ENCODE measurements at regions not wholly inside any gene's neighbourhood (a gene's known extent, or its start where the extent isn't known, plus 50 kb on each side); places are given as distances from the start of the nearest gene placed in this dataset.
"Not testable (repeated sequence)": the region's sequence is repeated elsewhere in the genome, so short reads cannot be mapped to it uniquely, and the experiment has no call there.

- WGBS, 3 donors: 77 to 83% (median 81%) methylated on average over 1 of the region's 1 CpG
- no peak overlapping the region for H3K27ac ChIP-seq (ENCODE audit: low read depth, low read length)
These were observed 579.4 kb downstream of the GATA3 start for GRCh38 chr10:8633909-8634308.

GRCh38 chr10:8636371-8636770 is 581.9 kb downstream of the GATA3 start:
- no peak overlapping the region for H3K27ac ChIP-seq (ENCODE audit: low read depth, low read length)
- 83 to 92% (median 91%) methylated on average over 9 of the region's 9 CpGs for whole genome bisulfite sequencing, 3 donors

GRCh38 chr10:8637640-8638039 is 583.2 kb downstream of the GATA3 start:
- H3K27ac ChIP-seq (ENCODE audit: low read depth, low read length): no peak overlapping the region
- 60 to 74% (median 64%) methylated on average over 4 of the region's 4 CpGs for WGBS, 3 donors

GRCh38 chr10:8638088-8638672 is 583.7 kb downstream of the GATA3 start:
- H3K27ac ChIP-seq (ENCODE audit: low read depth, low read length): no peak overlapping the region
- 75 to 82% (median 80%) methylated on average over 4 of the region's 4 CpGs for WGBS, 3 donors

GRCh38 chr10:8639486-8640185 is 585.1 kb downstream of the GATA3 start:
- no peak overlapping the region for H3K27ac ChIP-seq (ENCODE audit: low read depth, low read length)
- WGBS, 3 donors: 53 to 66% (median 64%) methylated on average over 6 of the region's 6 CpGs

GRCh38 chr10:8640301-8640700 is 585.8 kb downstream of the GATA3 start:
- WGBS, 3 donors: 64 to 78% (median 73%) methylated on average over 3 of the region's 3 CpGs
- no peak overlapping the region for H3K27ac ChIP-seq (ENCODE audit: low read depth, low read length)

DNA sequence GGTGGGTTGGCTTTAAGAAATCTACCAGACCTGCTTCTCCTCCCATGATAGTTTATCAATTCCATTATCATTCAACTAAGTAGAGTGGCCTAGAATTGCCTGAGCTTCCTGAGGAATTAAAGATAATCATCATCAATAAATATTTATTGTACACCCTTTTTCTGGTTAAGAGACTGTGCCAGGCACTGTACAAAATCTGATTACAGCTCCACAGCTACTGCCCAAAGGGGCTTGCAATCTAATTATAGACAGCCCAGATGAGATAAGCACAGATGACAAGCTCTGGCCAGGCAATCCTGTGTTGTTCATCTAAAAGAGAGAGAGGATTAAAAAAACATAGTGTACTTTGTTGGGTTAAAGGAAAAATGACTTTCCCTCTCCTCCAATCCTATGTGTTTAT is 586.4 kb downstream of the GATA3 start:
- H3K27ac ChIP-seq (ENCODE audit: low read depth, low read length): no peak overlapping the region

DNA sequence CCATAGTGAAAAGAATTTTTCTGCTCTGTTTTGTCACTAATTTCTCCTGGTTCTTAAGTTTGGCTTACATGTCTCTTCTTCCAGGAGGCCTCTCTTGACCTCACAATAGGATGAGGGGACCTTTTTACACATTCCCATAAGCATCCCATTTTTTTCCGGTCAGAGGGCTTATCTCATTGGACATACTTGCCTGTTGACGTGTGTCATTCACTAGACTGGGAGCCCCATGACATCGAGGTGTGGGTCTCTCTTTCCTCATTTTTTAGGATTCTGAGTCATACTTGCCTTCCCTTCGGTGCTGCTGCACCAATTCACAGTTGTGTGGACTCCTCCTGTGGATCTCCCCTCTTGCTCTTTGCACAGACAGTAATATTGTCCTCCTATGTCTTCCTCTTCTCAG is 601.8 kb downstream of the GATA3 start:
- no peak overlapping the region for H3K27ac ChIP-seq (ENCODE audit: low read depth, low read length)
- WGBS, 3 donors: 83 to 92% (median 87%) methylated on average over 4 of the region's 4 CpGs

DNA sequence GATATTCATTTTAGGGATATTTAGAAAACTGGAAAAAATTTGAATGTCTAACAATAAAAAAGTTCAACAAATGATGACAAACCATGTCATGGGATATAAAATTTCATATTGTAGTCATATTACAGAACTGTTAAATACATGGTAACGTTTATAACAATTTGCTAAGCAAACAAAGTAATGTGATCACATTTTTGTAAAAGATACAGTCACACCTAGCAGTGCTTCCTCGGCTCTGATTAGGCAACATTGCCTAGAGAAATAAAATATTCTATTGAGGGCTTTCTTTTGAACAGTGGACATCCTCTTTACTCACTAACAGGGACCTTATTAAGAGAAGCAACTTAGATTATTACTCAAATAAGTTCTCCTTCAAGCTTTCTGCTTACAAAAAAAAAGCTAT is 605.5 kb downstream of the GATA3 start:
- WGBS, 3 donors: 40 to 67% (median 67%) methylated on average over 2 of the region's 2 CpGs
- H3K27ac ChIP-seq (ENCODE audit: low read depth, low read length): no peak overlapping the region

GRCh38 chr10:8661886-8662285 is 607.4 kb downstream of the GATA3 start:
- 43 to 86% (median 73%) methylated on average over 3 of the region's 3 CpGs for WGBS, 3 donors
- H3K27ac ChIP-seq (ENCODE audit: low read depth, low read length): no peak overlapping the region

GRCh38 chr10:8663131-8663530 is 608.6 kb downstream of the GATA3 start:
- no peak overlapping the region for H3K27ac ChIP-seq (ENCODE audit: low read depth, low read length)
- WGBS, 3 donors: 62 to 75% (median 72%) methylated on average over 2 of the region's 2 CpGs

DNA sequence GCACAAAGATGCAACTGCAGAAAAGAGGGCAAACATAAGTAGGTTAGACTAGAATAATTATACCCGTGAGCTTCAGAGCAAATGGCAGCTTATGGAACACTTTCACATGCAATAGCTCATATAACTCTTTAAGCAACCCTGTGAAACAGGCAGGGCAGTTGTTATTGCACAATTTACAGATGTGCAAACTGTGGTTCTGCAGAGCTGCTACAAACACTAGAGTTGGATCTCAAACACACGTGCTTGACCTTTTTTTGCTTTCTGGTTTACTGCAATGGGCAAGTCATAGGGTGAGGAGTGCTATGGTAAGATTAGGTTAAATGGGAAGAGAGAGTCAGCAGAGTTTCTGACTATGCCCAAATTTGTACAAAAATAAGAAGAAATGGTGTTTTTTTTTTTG is 610.8 kb downstream of the GATA3 start:
- WGBS, 3 donors: 37 to 62% (median 58%) methylated on average over 2 of the region's 2 CpGs

GRCh38 chr10:8670461-8670860 is 616.0 kb downstream of the GATA3 start:
- H3K27ac ChIP-seq (ENCODE audit: low read depth, low read length): no peak overlapping the region
- 62 to 74% (median 68%) methylated on average over 2 of the region's 2 CpGs for WGBS, 3 donors

More for the DNA sequence above, 610.8 kb downstream of the GATA3 start:
- no peak overlapping the region for H3K27ac ChIP-seq (ENCODE audit: low read depth, low read length)

DNA sequence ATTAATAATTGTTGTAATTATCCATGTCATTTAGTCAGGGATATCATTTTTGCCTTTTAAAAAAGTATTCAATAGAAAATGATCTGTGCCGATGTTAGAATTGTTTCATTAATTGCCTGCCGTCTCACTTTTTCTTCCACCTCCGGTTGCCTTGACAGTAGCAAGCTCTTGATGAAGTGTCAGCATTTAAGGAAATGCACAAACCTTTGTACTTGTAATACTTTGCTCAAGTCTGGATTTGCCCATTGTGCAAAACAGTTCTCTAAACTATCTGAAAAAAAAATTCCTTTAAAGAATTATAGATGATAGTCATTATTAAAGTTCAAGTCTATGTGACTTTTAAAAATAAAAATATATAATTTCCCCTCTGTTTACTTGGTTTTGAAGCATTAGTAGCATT is 619.7 kb downstream of the GATA3 start:
- WGBS, 3 donors: 60 to 84% (median 82%) methylated on average over 3 of the region's 3 CpGs
- H3K27ac ChIP-seq (ENCODE audit: low read depth, low read length): no peak overlapping the region

DNA sequence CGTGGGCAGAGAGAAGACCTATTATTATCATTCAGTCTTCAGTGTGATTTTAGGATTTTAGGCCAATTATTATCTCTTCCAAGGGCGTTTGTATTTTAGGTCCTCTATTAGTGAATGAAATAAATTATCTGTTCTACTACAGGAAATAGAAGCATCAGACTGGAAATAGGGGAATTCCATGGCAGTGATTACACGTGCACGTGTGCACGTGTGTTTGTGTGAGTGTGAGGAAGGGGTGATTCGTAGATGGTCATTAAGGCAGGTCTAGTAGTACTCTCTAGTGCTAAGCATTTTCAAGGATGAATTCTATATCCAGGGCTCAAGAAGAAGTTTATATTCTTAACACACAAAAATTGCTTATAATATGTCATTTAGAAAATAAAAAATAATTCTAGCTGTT is 623.2 kb downstream of the GATA3 start:
- no peak overlapping the region for H3K27ac ChIP-seq (ENCODE audit: low read depth, low read length)
- 41 to 58% (median 46%) methylated on average over 6 of the region's 6 CpGs for WGBS, 3 donors

DNA sequence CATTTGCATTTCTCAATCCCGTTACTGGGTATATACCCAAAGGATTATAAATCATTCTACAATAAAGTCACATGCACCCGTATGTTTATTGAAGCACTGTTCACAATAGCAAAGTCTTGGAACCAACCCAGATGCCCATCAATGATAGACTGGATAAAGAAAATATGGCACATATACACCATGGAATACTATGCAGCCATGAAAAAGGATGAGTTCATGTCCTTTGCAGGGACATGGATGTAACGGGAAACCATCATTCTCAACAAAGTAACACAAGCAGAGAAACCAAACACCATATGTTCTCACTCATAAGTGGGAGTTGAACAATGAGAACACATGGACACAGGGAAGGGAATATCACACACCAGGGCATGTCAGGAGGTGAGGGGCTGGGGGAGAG is 630.4 kb downstream of the GATA3 start:
- not testable (repeated sequence) for H3K27ac ChIP-seq (ENCODE audit: low read depth, low read length)
- 82 to 92% (median 92%) methylated on average over 3 of the region's 3 CpGs for WGBS, 3 donors

- H3K27ac ChIP-seq (ENCODE audit: low read depth, low read length): no peak overlapping the region
- WGBS, 3 donors: 60 to 77% (median 62%) methylated on average over 4 of the region's 4 CpGs
These were observed 634.4 kb downstream of the GATA3 start for GRCh38 chr10:8688881-8689280.

GRCh38 chr10:8691498-8692017 is 637.1 kb downstream of the GATA3 start:
- WGBS, 3 donors: 57 to 77% (median 65%) methylated on average over 5 of the region's 5 CpGs
- no peak overlapping the region for H3K27ac ChIP-seq (ENCODE audit: low read depth, low read length)

- not testable (repeated sequence) for H3K27ac ChIP-seq (ENCODE audit: low read depth, low read length)
- 64 to 84% (median 79%) methylated on average over 2 of the region's 2 CpGs for WGBS, 3 donors
These were observed 639.1 kb downstream of the GATA3 start for GRCh38 chr10:8693635-8694034.

GRCh38 chr10:8696746-8697145 is 642.3 kb downstream of the GATA3 start:
- WGBS, 3 donors: 60 to 70% (median 62%) methylated on average over 6 of the region's 6 CpGs
- no peak overlapping the region for H3K27ac ChIP-seq (ENCODE audit: low read depth, low read length)

Data from adipose tissue (tissue), 3 donors.